Type B pancreatic cell (in vitro differentiated cells): ENCODE measurements at regions not wholly inside any gene's neighbourhood (a gene's known extent, or its start where the extent isn't known, plus 50 kb on each side); places are given as distances from the start of the nearest gene placed in this dataset.
"Not testable (repeated sequence)": the region's sequence is repeated elsewhere in the genome, so short reads cannot be mapped to it uniquely, and the experiment has no call there.

ENCODE experiments used
- DNase-seq: peaks from one replicate; pipeline ENCODE4 v3.0.0; 2021; ENCODE audit warnings: mixed read lengths; ENCODE audit not compliant: unreplicated experiment; ENCODE audit errors: extremely low spot score
- H3K27ac Mint-ChIP-seq: 2 replicates; pipeline ENCODE4 v1.8.0; 2021; ENCODE audit warnings: mild to moderate bottlenecking, mixed read lengths
- H3K27me3 Mint-ChIP-seq: 2 replicates; pipeline ENCODE4 v1.8.0; 2021; ENCODE audit warnings: mixed read lengths
- H3K36me3 Mint-ChIP-seq: 2 replicates; pipeline ENCODE4 v1.8.0; 2021; ENCODE audit warnings: mixed read lengths
- H3K4me1 Mint-ChIP-seq: one replicate; pipeline ENCODE4 v1.8.0; 2021; ENCODE audit warnings: mixed read lengths; ENCODE audit not compliant: unreplicated experiment
- H3K4me3 Mint-ChIP-seq: 2 replicates; pipeline ENCODE4 v1.8.0; 2021; ENCODE audit warnings: mild to moderate bottlenecking, mixed read lengths
- H3K9me3 Mint-ChIP-seq: 2 replicates; pipeline ENCODE4 v1.8.0; 2021; ENCODE audit warnings: mixed read lengths
- CTCF ChIP-seq: fragments of 200-600 bp; sonication (generic); conservative IDR thresholded peaks from 2 replicates; pipeline ENCODE4 v1.5.0; 2021; ENCODE audit warnings: antibody characterized with exemption, mild to moderate bottlenecking

- Mint-ChIP-seq H3K4me1 (peaks cover 17% of the 10 kb centered on the region), H3K27ac (no peak overlapping the region), H3K4me3 (no peak overlapping the region), H3K9me3 (peaks cover 17% of the 10 kb centered on the region), H3K27me3 (peaks cover 3% of the 10 kb centered on the region), H3K36me3 (peaks cover 6% of the 10 kb centered on the region)
- peak; percentile 37 for DNase-seq
- TF ChIP-seq CTCF, result no peak
These were observed 204.5 kb upstream of the ARL4C start for GRCh38 chr2:234701421-234701820.

GRCh38 chr2:234699456-234699855 lies 202.6 kb upstream of the ARL4C start:
- TF ChIP-seq CTCF, result no peak
- Mint-ChIP-seq H3K4me1 (peaks cover 17% of the 10 kb centered on the region), H3K27ac (no peak overlapping the region), H3K36me3 (peaks cover 6% of the 10 kb centered on the region), H3K4me3 (no peak overlapping the region), H3K9me3 (peaks cover 26% of the 10 kb centered on the region), H3K27me3 (peaks cover 3% of the 10 kb centered on the region)
- DNase-seq, result peak; percentile 37

GRCh38 chr2:234697300-234697876 lies 200.5 kb upstream of the ARL4C start:
- not testable (repeated sequence) for H3K27me3 Mint-ChIP-seq, H3K4me3 Mint-ChIP-seq, H3K36me3 Mint-ChIP-seq, H3K27ac Mint-ChIP-seq
- DNase-seq, result peak; percentile 32
- Mint-ChIP-seq H3K9me3 (peaks cover 26% of the 10 kb centered on the region), H3K4me1 (peaks cover 17% of the 10 kb centered on the region)

GRCh38 chr2:234695981-234696380 lies 199.1 kb upstream of the ARL4C start:
- TF ChIP-seq CTCF, result no peak
- peaks cover 26% of the 10 kb centered on the region for H3K4me1 Mint-ChIP-seq
- peaks cover 6% of the 10 kb centered on the region for H3K36me3 Mint-ChIP-seq
- no peak for DNase-seq
- no peak overlapping the region for H3K27ac Mint-ChIP-seq
- peaks cover 7% of the 10 kb centered on the region for H3K27me3 Mint-ChIP-seq
- peaks cover 26% of the 10 kb centered on the region for H3K9me3 Mint-ChIP-seq
- H3K4me3 Mint-ChIP-seq, result no peak overlapping the region

GRCh38 chr2:234694244-234695013 lies 197.5 kb upstream of the ARL4C start:
- H3K4me3 Mint-ChIP-seq, result no peak overlapping the region
- peaks cover 6% of the 10 kb centered on the region for H3K36me3 Mint-ChIP-seq
- peaks cover 38% of the 10 kb centered on the region for H3K4me1 Mint-ChIP-seq
- no peak for TF ChIP-seq CTCF
- H3K27ac Mint-ChIP-seq, result no peak overlapping the region
- H3K9me3 Mint-ChIP-seq, result peaks cover 26% of the 10 kb centered on the region
- H3K27me3 Mint-ChIP-seq, result peaks cover 7% of the 10 kb centered on the region
- no peak for DNase-seq

GRCh38 chr2:234693681-234694190 lies 196.9 kb upstream of the ARL4C start:
- DNase-seq, H3K27ac Mint-ChIP-seq, H3K4me3 Mint-ChIP-seq, H3K27me3 Mint-ChIP-seq, H3K36me3 Mint-ChIP-seq: not testable (repeated sequence)
- H3K9me3 Mint-ChIP-seq, result peaks cover 26% of the 10 kb centered on the region
- H3K4me1 Mint-ChIP-seq, result peaks cover 43% of the 10 kb centered on the region

GRCh38 chr2:234693191-234693590 lies 196.3 kb upstream of the ARL4C start:
- H3K27me3 Mint-ChIP-seq, DNase-seq, H3K27ac Mint-ChIP-seq, H3K36me3 Mint-ChIP-seq, H3K4me3 Mint-ChIP-seq: not testable (repeated sequence)
- Mint-ChIP-seq H3K4me1 (peaks cover 43% of the 10 kb centered on the region), H3K9me3 (peaks cover 21% of the 10 kb centered on the region)
